Mammary epithelial cell (primary cell): ENCODE measurements at regions not wholly inside any gene's neighbourhood (a gene's known extent, or its start where the extent isn't known, plus 50 kb on each side); places are given as distances from the start of the nearest gene placed in this dataset.

ENCODE experiments used
- CTCF ChIP-seq, 2 donors: IDR thresholded peaks in 1 of 2; conservative IDR thresholded peaks in 1 of 2; 2 replicates each; pipeline ENCODE4 v1.5.1; 2011 to 2012; ENCODE audit warnings: inconsistent platforms in 2 of 2, low read length in 2 of 2, mild to moderate bottlenecking in 2 of 2, control low read depth in 1 of 2, low read depth in 1 of 2; ENCODE audit not compliant: insufficient read depth in 1 of 2; ENCODE audit errors: extremely low read depth in 1 of 2
- EZH2 ChIP-seq: IDR thresholded peaks from 2 replicates; pipeline ENCODE4 v1.6.1; 2012; ENCODE audit warnings: low read length, inconsistent platforms, borderline replicate concordance

GRCh38 chr12:124407074-124407473 is 112.2 kb downstream of the RFLNA start:
- no peak for TF ChIP-seq CTCF (conservative IDR thresholded peaks at IDR 0.05 in 1 of 2, IDR thresholded peaks at IDR 0.05 in 1 of 2; ENCODE audit: extremely low read depth in 1 of 2, insufficient read depth in 1 of 2, low read depth in 1 of 2, low read length in 2 of 2)
- TF ChIP-seq EZH2: no peak
